ENCODE measurements at regions not wholly inside any gene's neighbourhood (a gene's known extent, or its start where the extent isn't known, plus 50 kb on each side); places are given as distances from the start of the nearest gene placed in this dataset.

DNA sequence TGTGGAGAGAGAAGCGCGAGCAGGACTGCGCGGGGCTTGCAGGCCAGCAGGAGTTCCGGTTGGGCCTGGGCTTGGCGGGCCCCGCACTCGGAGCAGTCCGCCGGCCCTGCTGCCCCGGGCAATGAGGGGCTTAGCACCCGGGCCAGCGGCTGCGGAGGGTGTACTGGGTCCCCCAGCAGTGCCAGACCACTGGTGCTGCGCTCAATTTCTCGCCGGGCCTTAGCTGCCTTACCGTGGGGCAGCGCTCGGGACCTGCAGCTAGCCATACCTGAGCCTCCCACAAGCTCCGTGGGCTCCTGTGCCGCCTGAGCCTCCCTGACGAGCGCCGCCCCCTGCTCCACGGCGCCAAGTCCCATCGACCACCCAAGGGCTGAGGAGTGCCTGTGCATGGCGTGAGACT is 89.0 kb upstream of the MBOAT1 start:
- Histone ChIP-seq H3K4me3 (ENCODE audit: low read length) (no peak overlapping the region), H3K9me3 (ENCODE audit: low read depth, low read length) (no peaks in the 10 kb centered on the region), H3K27me3 (ENCODE audit: insufficient read depth, low read length) (peaks cover 2% of the 10 kb centered on the region), H3K4me1 (ENCODE audit: insufficient read depth, low read length) (no peaks in the 10 kb centered on the region)

GRCh38 chr6:20302168-20302567 is 89.9 kb upstream of the MBOAT1 start:
- Histone ChIP-seq H3K9me3 (ENCODE audit: low read depth, low read length) (no peaks in the 10 kb centered on the region), H3K4me1 (ENCODE audit: insufficient read depth, low read length) (no peaks in the 10 kb centered on the region), H3K4me3 (ENCODE audit: low read length) (no peak overlapping the region), H3K27me3 (ENCODE audit: insufficient read depth, low read length) (no peaks in the 10 kb centered on the region)

DNA sequence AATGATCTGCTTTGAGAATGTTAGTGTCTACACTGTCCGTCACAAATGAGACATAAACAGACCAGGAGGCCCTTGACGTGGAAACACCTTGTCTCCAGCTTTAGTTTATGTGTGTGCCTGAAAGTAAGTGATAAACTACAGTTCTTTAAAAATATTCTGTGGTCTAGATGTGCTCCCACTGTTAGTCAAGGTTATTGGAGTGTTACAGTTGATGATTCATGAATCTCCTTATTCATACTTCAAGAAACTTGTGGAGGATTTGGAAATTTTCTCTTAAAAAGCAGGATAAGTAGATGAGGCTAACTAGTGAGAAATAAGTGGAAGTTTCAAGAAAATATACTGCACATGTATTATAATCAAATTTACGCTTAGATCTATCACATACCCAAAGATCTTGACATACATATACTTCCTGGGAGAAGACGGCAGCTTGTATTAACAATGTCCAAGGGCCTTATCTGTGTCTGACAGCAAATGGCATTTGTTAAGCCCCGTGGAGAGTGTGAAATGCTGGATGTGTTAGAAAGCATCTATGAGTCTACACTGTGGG is 90.5 kb upstream of the MBOAT1 start:
- no peak overlapping the region for H3K4me3 ChIP-seq (ENCODE audit: low read length)
- H3K4me1 ChIP-seq (ENCODE audit: insufficient read depth, low read length) = no peaks in the 10 kb centered on the region
- H3K27me3 ChIP-seq (ENCODE audit: insufficient read depth, low read length) = no peaks in the 10 kb centered on the region
- H3K9me3 ChIP-seq (ENCODE audit: low read depth, low read length) = no peaks in the 10 kb centered on the region

- Histone ChIP-seq H3K9me3 (ENCODE audit: low read depth, low read length) (no peaks in the 10 kb centered on the region), H3K27me3 (ENCODE audit: insufficient read depth, low read length) (peaks cover 5% of the 10 kb centered on the region), H3K4me1 (ENCODE audit: insufficient read depth, low read length) (no peaks in the 10 kb centered on the region), H3K4me3 (ENCODE audit: low read length) (no peak overlapping the region)
Observed at GRCh38 chr6:20306491-20306890, 94.2 kb upstream of the MBOAT1 start.

DNA sequence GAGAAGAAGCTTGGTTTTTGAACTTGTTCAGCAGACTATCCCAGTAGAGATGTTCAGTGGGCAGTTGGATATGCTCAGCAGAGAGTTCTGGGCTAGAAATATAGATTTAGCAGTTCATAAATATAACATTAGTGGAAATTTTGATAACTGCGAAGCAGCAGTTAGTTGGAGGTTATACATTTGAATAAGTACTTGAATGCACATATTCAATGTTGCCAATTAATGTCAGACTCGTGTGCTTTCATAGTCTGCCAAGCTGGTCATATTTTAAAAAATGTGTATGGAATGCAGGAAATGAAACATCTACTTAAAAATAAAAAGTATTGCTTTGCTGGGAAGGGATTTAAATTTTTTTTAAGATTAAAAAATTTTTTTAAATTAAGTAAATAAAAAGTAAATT is 92.5 kb upstream of the E2F3 start:
- no peak overlapping the region for H3K4me3 ChIP-seq (ENCODE audit: low read length)
- H3K27me3 ChIP-seq (ENCODE audit: insufficient read depth, low read length) = peaks cover 5% of the 10 kb centered on the region
- H3K4me1 ChIP-seq (ENCODE audit: insufficient read depth, low read length) = no peaks in the 10 kb centered on the region
- no peaks in the 10 kb centered on the region for H3K9me3 ChIP-seq (ENCODE audit: low read depth, low read length)

GRCh38 chr6:20310185-20310584 is 91.5 kb upstream of the E2F3 start:
- H3K4me1 ChIP-seq (ENCODE audit: insufficient read depth, low read length) = no peaks in the 10 kb centered on the region
- H3K4me3 ChIP-seq (ENCODE audit: low read length) = no peak overlapping the region
- no peaks in the 10 kb centered on the region for H3K9me3 ChIP-seq (ENCODE audit: low read depth, low read length)
- H3K27me3 ChIP-seq (ENCODE audit: insufficient read depth, low read length) = peaks cover 5% of the 10 kb centered on the region

DNA sequence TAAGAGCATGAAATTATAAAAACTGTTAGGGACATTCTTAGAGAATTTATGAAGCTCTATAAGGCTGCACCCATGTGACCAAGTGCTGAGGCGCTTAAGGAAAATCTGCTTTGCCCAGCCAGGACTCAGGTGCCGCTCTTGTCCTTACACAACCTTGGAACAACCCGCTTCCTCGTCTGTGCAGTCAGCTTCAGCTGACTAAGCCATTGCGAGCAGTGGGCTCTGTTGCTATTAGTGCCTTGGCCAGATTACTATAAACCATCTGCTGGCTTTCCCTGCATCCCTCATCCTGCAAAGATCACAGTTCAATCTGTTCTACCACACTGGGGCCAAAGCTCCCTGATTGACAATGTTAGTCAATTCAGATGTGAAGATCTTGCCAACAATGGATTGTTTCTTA is 89.1 kb upstream of the E2F3 start:
- Histone ChIP-seq H3K4me3 (ENCODE audit: low read length) (no peak overlapping the region), H3K4me1 (ENCODE audit: insufficient read depth, low read length) (no peaks in the 10 kb centered on the region), H3K27me3 (ENCODE audit: insufficient read depth, low read length) (peaks cover 5% of the 10 kb centered on the region), H3K9me3 (ENCODE audit: low read depth, low read length) (no peaks in the 10 kb centered on the region)

DNA sequence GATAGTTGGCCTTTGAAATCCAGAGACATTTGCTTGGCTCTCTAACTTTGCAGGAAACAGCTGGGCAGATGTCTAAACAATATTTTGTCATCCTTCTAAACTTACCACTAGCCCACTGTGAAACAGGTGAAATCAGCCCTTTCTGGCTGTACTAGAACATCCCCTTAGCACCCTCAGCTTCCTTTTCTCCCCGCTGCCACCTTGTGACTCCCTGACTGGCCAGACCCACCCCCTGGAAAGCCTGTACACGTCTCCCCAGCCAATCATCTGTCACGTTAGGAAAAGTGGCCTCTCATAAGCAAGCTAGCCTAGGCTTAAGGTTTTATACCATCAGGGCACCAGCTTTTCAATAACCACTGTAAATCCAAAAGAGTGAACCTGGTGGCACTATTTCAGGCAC is 88.6 kb upstream of the E2F3 start:
- Histone ChIP-seq H3K9me3 (ENCODE audit: low read depth, low read length) (no peaks in the 10 kb centered on the region), H3K4me1 (ENCODE audit: insufficient read depth, low read length) (no peaks in the 10 kb centered on the region), H3K27me3 (ENCODE audit: insufficient read depth, low read length) (peaks cover 5% of the 10 kb centered on the region), H3K4me3 (ENCODE audit: low read length) (no peak overlapping the region)

- H3K27me3 ChIP-seq (ENCODE audit: insufficient read depth, low read length) = peaks cover 5% of the 10 kb centered on the region
- H3K4me1 ChIP-seq (ENCODE audit: insufficient read depth, low read length) = peaks cover under 1% of the 10 kb centered on the region
- H3K9me3 ChIP-seq (ENCODE audit: low read depth, low read length) = no peaks in the 10 kb centered on the region
- no peak overlapping the region for H3K4me3 ChIP-seq (ENCODE audit: low read length)
Observed at GRCh38 chr6:20313960-20314530, 87.6 kb upstream of the E2F3 start.

GRCh38 chr6:20314866-20315845 is 86.5 kb upstream of the E2F3 start:
- Histone ChIP-seq H3K4me3 (ENCODE audit: low read length) (no peak overlapping the region), H3K9me3 (ENCODE audit: low read depth, low read length) (no peaks in the 10 kb centered on the region), H3K4me1 (ENCODE audit: insufficient read depth, low read length) (peaks cover 8% of the 10 kb centered on the region), H3K27me3 (ENCODE audit: insufficient read depth, low read length) (peaks cover 2% of the 10 kb centered on the region)

DNA sequence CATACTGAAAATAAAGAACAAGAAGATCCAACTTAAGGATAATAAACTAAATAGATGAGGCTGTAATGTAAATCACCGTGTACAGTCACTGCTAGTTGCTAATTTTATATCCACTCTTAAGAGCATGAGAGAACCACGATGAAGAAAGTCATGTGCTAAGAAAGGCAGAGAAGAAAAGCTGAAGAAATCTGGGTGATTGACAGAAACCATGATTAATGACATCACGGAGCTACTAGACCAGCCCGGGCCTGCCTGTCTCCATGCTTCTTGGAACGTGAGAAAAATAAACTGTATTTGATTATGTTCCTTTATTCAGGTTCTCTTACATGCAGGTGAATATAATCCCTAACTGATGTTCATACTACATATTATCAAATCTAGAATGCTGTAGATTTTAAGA is 84.2 kb upstream of the E2F3 start:
- no peak overlapping the region for H3K4me3 ChIP-seq (ENCODE audit: low read length)
- peaks cover 16% of the 10 kb centered on the region for H3K4me1 ChIP-seq (ENCODE audit: insufficient read depth, low read length)
- no peaks in the 10 kb centered on the region for H3K27me3 ChIP-seq (ENCODE audit: insufficient read depth, low read length)
- no peaks in the 10 kb centered on the region for H3K9me3 ChIP-seq (ENCODE audit: low read depth, low read length)

DNA sequence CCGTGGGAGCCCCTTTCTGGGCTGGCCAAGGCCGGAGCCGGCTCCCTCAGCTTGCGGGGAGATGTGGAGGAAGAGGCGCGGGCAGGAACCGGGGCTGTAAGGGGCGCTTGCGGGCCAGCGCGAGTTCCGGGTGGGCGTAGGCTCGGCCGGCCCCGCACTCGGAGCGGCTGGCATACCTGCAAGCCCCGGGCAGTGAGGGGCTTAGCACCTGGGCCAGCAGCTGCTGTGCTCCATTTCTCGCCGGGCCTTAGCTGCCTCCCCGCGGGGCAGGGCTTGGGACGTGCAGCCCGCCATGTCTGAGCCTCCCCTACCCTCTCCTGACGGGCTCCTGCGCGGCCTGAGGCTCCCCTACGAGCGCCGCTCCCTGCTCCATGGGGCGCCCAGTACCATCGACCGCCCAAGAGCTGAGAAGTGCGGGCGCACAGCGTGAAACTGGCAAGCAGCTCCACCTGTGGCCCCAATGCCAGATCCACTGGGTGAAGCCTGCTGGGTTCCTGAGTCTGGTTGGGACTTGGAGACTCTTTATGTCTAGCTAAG is 82.8 kb upstream of the E2F3 start:
- H3K4me3 ChIP-seq (ENCODE audit: low read length) = no peak overlapping the region
- H3K4me1 ChIP-seq (ENCODE audit: insufficient read depth, low read length) = peaks cover 16% of the 10 kb centered on the region
- H3K27me3 ChIP-seq (ENCODE audit: insufficient read depth, low read length) = no peaks in the 10 kb centered on the region
- H3K9me3 ChIP-seq (ENCODE audit: low read depth, low read length) = no peaks in the 10 kb centered on the region

GRCh38 chr6:20319520-20320357 is 81.9 kb upstream of the E2F3 start:
- Histone ChIP-seq H3K4me1 (ENCODE audit: insufficient read depth, low read length) (peaks cover 16% of the 10 kb centered on the region), H3K27me3 (ENCODE audit: insufficient read depth, low read length) (no peaks in the 10 kb centered on the region)

DNA sequence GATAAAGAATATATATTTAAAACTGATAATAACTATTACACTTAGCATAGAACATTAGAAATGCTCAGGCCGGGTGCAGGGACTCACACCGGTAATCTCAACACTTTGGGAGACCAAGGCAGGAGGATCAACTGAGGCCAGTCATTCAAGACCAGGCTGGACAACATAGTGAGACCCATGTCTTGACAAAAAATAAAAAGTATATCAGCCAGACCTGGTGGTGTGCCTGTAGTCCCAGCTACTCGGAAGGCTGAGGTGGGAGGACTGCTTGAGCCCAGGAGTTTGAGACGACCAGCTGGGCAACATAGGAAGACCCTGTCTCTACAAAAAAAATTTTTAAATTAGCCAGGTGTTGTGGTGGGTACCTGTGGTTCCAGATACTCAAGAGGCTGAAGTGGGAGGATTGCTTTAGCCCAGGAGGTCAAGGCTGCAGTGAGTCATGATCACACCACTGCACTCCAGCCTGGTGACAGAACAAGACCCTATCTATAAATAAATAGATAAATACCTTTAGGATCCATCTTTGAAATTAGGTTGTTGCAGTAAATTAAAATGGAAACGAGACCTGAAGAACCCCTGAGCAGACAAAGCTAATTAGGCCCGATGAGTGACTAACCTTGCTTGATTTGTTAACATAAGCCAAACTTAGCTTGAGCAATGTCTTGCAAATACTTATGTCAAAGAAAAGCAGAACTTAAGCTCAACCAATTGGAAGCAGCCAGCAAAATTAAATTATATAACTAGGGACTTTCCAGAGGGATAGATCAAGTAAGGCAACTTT is 75.8 kb upstream of the E2F3 start:
- Histone ChIP-seq H3K4me1 (ENCODE audit: insufficient read depth, low read length) (peaks cover 11% of the 10 kb centered on the region), H3K27me3 (ENCODE audit: insufficient read depth, low read length) (no peaks in the 10 kb centered on the region), H3K4me3 (ENCODE audit: low read length) (no peak overlapping the region), H3K9me3 (ENCODE audit: low read depth, low read length) (no peaks in the 10 kb centered on the region)

More at GRCh38 chr6:20319520-20320357, 81.9 kb upstream of the E2F3 start:
- Histone ChIP-seq H3K9me3 (ENCODE audit: low read depth, low read length) (no peaks in the 10 kb centered on the region), H3K4me3 (ENCODE audit: low read length) (peak overlapping the region; percentile 47)
